RWPE2 (cell line): ENCODE measurements at regions not wholly inside any gene's neighbourhood (a gene's known extent, or its start where the extent isn't known, plus 50 kb on each side); places are given as distances from the start of the nearest gene placed in this dataset.

Experiments
- ATAC-seq: fragments of 200-7000 bp; cut with Tn5 transposase; 3 replicates; pipeline ENCODE4 v1.9.1; 2021; ENCODE audit warnings: low read depth
- DNase-seq: peaks from one replicate; pipeline ENCODE4 v3.0.0-alpha.2; 2020; ENCODE audit warnings: low spot score
- H3K27ac ChIP-seq: fragments of 450-650 bp; 2 replicates; pipeline ENCODE4 v1.5.1; 2017; ENCODE audit warnings: mild to moderate bottlenecking; ENCODE audit not compliant: poor library complexity, severe bottlenecking
- H3K27me3 ChIP-seq: fragments of 250-450 bp; sonication (Bioruptor Pico); 2 replicates; pipeline ENCODE4 v1.5.1; 2021; ENCODE audit warnings: mild to moderate bottlenecking, moderate library complexity; ENCODE audit not compliant: insufficient read depth, poor library complexity, severe bottlenecking
- H3K36me3 ChIP-seq: fragments of 250-450 bp; sonication (Bioruptor Pico); 2 replicates; pipeline ENCODE4 v1.5.1; 2020; ENCODE audit warnings: low read depth, mild to moderate bottlenecking, moderate library complexity
- H3K4me1 ChIP-seq: fragments of 250-450 bp; sonication (Bioruptor Pico); 2 replicates; pipeline ENCODE4 v1.5.1; 2021; ENCODE audit warnings: mild to moderate bottlenecking, moderate library complexity; ENCODE audit not compliant: insufficient read depth, poor library complexity, severe bottlenecking
- H3K4me3 ChIP-seq: fragments of 250-450 bp; sonication (Bioruptor Pico); 2 replicates; pipeline ENCODE4 v1.5.1; 2021; ENCODE audit warnings: mild to moderate bottlenecking, moderate library complexity; ENCODE audit not compliant: severe bottlenecking
- H3K9me3 ChIP-seq: fragments of 250-450 bp; sonication (Bioruptor Pico); 2 replicates; pipeline ENCODE4 v1.5.1; 2021; ENCODE audit warnings: mild to moderate bottlenecking, moderate library complexity; ENCODE audit not compliant: severe bottlenecking
- TF ChIP-seq, protein P1 (sequence below): fragments of 450-650 bp; IDR thresholded peaks from one replicate; pipeline ENCODE4 v1.5.1; 2017; ENCODE audit warnings: mild to moderate bottlenecking, moderate library complexity; ENCODE audit not compliant: poor library complexity, severe bottlenecking

- TF ChIP-seq, protein P1, sequence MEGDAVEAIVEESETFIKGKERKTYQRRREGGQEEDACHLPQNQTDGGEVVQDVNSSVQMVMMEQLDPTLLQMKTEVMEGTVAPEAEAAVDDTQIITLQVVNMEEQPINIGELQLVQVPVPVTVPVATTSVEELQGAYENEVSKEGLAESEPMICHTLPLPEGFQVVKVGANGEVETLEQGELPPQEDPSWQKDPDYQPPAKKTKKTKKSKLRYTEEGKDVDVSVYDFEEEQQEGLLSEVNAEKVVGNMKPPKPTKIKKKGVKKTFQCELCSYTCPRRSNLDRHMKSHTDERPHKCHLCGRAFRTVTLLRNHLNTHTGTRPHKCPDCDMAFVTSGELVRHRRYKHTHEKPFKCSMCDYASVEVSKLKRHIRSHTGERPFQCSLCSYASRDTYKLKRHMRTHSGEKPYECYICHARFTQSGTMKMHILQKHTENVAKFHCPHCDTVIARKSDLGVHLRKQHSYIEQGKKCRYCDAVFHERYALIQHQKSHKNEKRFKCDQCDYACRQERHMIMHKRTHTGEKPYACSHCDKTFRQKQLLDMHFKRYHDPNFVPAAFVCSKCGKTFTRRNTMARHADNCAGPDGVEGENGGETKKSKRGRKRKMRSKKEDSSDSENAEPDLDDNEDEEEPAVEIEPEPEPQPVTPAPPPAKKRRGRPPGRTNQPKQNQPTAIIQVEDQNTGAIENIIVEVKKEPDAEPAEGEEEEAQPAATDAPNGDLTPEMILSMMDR, result no peak
- Histone ChIP-seq H3K36me3 (no peaks in the 10 kb centered on the region), H3K27ac (no peak overlapping the region)
Measured at GRCh38 chr10:84999929-85000328, 671.5 kb downstream of the CCSER2 start.

DNA sequence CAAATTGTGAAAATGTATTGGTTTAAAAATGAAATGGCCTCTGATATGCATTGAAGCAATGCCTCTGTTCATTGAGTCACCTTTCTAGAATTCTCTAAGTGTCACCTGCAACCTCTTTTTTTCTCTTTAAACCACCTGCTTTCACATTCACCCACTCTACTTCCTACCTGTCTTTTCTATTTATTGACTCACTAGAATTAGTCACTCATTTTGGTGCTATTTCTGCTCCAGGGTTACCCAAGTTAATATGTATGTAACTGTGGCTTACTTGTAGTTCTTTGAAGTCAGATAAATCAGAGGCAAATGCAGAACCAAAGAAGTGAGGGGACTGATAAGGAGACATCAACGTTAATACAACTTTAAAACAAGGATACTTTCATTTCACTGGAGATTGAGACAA, 674.7 kb downstream of the CCSER2 start:
- Histone ChIP-seq H3K4me1 (no peaks in the 10 kb centered on the region), H3K9me3 (no peaks in the 10 kb centered on the region), H3K27me3 (no peaks in the 10 kb centered on the region), H3K36me3 (no peaks in the 10 kb centered on the region), H3K27ac (no peak overlapping the region), H3K4me3 (no peak overlapping the region)
- ATAC-seq, result no peak
- DNase-seq, result no peak
- TF ChIP-seq, protein P1, result no peak

More at GRCh38 chr10:84999929-85000328, 671.5 kb downstream of the CCSER2 start:
- H3K4me3 ChIP-seq, result no peak overlapping the region
- ATAC-seq (no peak), DNase-seq (no peak)
- no peaks in the 10 kb centered on the region for H3K27me3 ChIP-seq
- H3K9me3 ChIP-seq, result no peaks in the 10 kb centered on the region
- no peaks in the 10 kb centered on the region for H3K4me1 ChIP-seq

- Histone ChIP-seq H3K27ac (no peak overlapping the region), H3K4me1 (no peaks in the 10 kb centered on the region), H3K27me3 (no peaks in the 10 kb centered on the region), H3K36me3 (no peaks in the 10 kb centered on the region), H3K4me3 (no peak overlapping the region), H3K9me3 (no peaks in the 10 kb centered on the region)
- DNase-seq (no peak), ATAC-seq (no peak)
- TF ChIP-seq, protein P1, result no peak
Measured at GRCh38 chr10:85008488-85009184, 680.2 kb downstream of the CCSER2 start.

- TF ChIP-seq, protein P1, result no peak
- no peak overlapping the region for H3K27ac ChIP-seq
- H3K4me1 ChIP-seq, result no peaks in the 10 kb centered on the region
- ATAC-seq, result no peak
- no peaks in the 10 kb centered on the region for H3K9me3 ChIP-seq
- H3K27me3 ChIP-seq, result no peaks in the 10 kb centered on the region
- DNase-seq, result no peak
- no peaks in the 10 kb centered on the region for H3K36me3 ChIP-seq
- H3K4me3 ChIP-seq, result no peak overlapping the region
Measured at GRCh38 chr10:85012305-85012704, 683.9 kb downstream of the CCSER2 start.

DNA sequence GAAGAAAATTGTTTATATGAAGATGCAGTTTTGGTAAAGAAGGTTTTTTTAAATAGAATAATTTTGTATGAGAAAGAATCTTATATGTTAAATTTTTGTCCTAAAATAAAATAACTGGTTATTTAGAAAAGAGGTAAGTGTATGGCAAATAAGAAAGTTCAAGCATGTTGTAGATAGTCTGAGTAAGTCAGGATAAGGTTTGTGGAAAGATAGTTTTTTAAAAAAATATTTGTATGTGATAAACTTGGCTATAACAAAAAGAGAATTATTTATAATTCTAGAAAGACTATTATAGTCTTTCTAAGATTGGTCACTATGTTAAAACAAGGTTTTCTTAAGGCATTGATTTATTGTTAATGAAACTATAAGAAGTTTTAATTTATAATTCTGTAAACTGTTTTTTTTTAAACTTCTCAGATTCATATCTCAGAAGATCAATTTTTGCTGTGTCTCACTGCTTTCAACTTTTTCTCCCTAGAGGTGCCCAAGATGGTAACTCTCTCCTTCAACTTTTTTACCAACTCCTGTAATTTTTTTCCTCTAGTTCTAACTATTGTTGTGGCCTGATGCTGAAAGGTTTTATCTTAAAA, 698.6 kb downstream of the CCSER2 start:
- H3K27me3 ChIP-seq, result no peaks in the 10 kb centered on the region
- H3K27ac ChIP-seq, result no peak overlapping the region
- H3K36me3 ChIP-seq, result no peaks in the 10 kb centered on the region
- no peak for ATAC-seq
- TF ChIP-seq, protein P1, result no peak
- peaks cover 2% of the 10 kb centered on the region for H3K9me3 ChIP-seq
- H3K4me1 ChIP-seq, result no peaks in the 10 kb centered on the region
- DNase-seq, result no peak
- no peak overlapping the region for H3K4me3 ChIP-seq
